Lung (tissue), 11 donors: ENCODE measurements at regions not wholly inside any gene's neighbourhood (a gene's known extent, or its start where the extent isn't known, plus 50 kb on each side); places are given as distances from the start of the nearest gene placed in this dataset.

Source experiments
- ATAC-seq: fragments of 200-7000 bp; cut with Tn5 transposase; one replicate; pipeline ENCODE4 v1.9.1; 2020; ENCODE audit warnings: moderate number of reproducible peaks; ENCODE audit not compliant: insufficient read depth, low FRiP score
- DNase-seq, 3 donors: peaks; one replicate each; pipeline ENCODE4 v3.0.0-alpha.2; 2013 to 2017
- H3K27ac ChIP-seq, 2 donors: one replicate each; pipeline ENCODE4 v1.5.1; 2013; ENCODE audit warnings: mild to moderate bottlenecking in 2 of 2, moderate library complexity in 2 of 2, control low read depth in 1 of 2, inconsistent platforms in 1 of 2, low read depth in 1 of 2, low read length in 1 of 2
- H3K27me3 ChIP-seq, 3 donors: one replicate each; pipeline ENCODE4 v1.5.1; 2013; ENCODE audit warnings: low read length in 2 of 3; ENCODE audit not compliant: control insufficient read depth in 3 of 3, insufficient read depth in 3 of 3
- H3K36me3 ChIP-seq, 4 donors: one replicate each; pipeline ENCODE4 v1.5.1; 2013; ENCODE audit warnings: low read length in 4 of 4, mild to moderate bottlenecking in 1 of 4, moderate library complexity in 1 of 4; ENCODE audit not compliant: control insufficient read depth in 4 of 4, insufficient read depth in 4 of 4
- H3K4me1 ChIP-seq, 5 donors: one replicate each; pipeline ENCODE4 v1.5.1; 2013; ENCODE audit warnings: low read length in 5 of 5, mild to moderate bottlenecking in 2 of 5, moderate library complexity in 1 of 5; ENCODE audit not compliant: control insufficient read depth in 5 of 5, insufficient read depth in 5 of 5
- H3K4me3 ChIP-seq: one replicate; pipeline ENCODE4 v1.5.1; 2013; ENCODE audit warnings: mild to moderate bottlenecking, control low read depth, moderate library complexity
- H3K9ac ChIP-seq, 2 donors: one replicate each; pipeline ENCODE4 v1.5.1; 2013; ENCODE audit warnings: low read length in 2 of 2, control low read depth in 1 of 2; ENCODE audit not compliant: insufficient read depth in 1 of 2
- H3K9me3 ChIP-seq, 4 donors: one replicate each; pipeline ENCODE4 v1.5.1; 2013; ENCODE audit warnings: low read length in 3 of 4, mild to moderate bottlenecking in 1 of 4, moderate library complexity in 1 of 4; ENCODE audit not compliant: control insufficient read depth in 4 of 4, insufficient read depth in 3 of 4
- CTCF ChIP-seq: IDR thresholded peaks from 2 replicates; pipeline ENCODE4 v1.5.1; 2012; ENCODE audit warnings: mild to moderate bottlenecking; ENCODE audit errors: control extremely low read depth, extremely low read depth
- WGBS, 2 donors: extraction: QIAGEN DNeasy Blood & Tissue Kit; methylation state at CpG; one replicate each; pipeline ENCODE4 v1.1.7; 2013; 5-methylcytosine and 5-hydroxymethylcytosine counted together
- donor health status: control.
- donor health status: control.
- donor health status: Bipolar disorder and iron deficiency.
- donor health status: healthy.
- donor health status: DM: yes; HTN: yes; CAD: no.

GRCh38 chr10:33434933-33435332 lies 100.5 kb upstream of the NRP1 start:
- Histone ChIP-seq H3K9ac (no peak overlapping the region), H3K4me3 (no peak overlapping the region), H3K4me1 (no peaks in the 10 kb centered on the region), H3K9me3 (no peaks in the 10 kb centered on the region), H3K27me3 (no peaks in the 10 kb centered on the region), H3K27ac (no peak overlapping the region), H3K36me3 (no peaks in the 10 kb centered on the region)
- DNase-seq (peak in 1 of 3 donors; percentile 24), ATAC-seq (no peak)
- WGBS, 2 donors: 46% methylated on average over 4 of the region's 4 CpGs
- TF ChIP-seq CTCF: no peak

GRCh38 chr10:33428682-33429081 lies 94.2 kb upstream of the NRP1 start:
- Histone ChIP-seq H3K9ac (no peak overlapping the region), H3K9me3 (no peaks in the 10 kb centered on the region), H3K27ac (no peak overlapping the region), H3K4me3 (no peak overlapping the region), H3K4me1 (peaks cover 0 to 3% (median 0%) of the 10 kb centered on the region in 5 donors), H3K36me3 (no peaks in the 10 kb centered on the region), H3K27me3 (no peaks in the 10 kb centered on the region)
- ATAC-seq (no peak), DNase-seq (no peak)
- TF ChIP-seq CTCF: no peak
- WGBS, 2 donors: 93 to 94% methylated on average over 4 of the region's 4 CpGs

DNA sequence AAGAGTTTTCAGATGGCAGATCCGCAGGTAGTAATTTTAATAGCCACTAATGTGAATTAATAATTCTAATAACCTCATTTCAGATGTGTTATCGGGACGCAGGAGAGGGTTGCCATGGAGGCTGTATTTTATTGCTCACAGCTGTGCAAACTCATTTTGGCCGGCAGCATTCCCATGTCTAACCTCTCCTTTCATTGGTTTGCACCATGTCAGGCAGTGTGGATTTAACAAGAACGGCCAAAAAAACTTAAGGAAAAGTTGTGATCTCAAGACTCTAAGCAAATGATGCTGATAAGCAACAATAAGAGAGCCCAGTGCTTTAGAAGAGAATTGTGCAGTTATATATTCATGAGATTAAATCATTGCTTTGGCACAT lies 88.7 kb upstream of the NRP1 start:
- ATAC-seq (no peak), DNase-seq (peak; percentile 72 to 88 (median 85))
- no peak for TF ChIP-seq CTCF
- Histone ChIP-seq H3K4me1 (peaks cover 0 to 5% (median 0%) of the 10 kb centered on the region in 5 donors), H3K36me3 (no peaks in the 10 kb centered on the region), H3K27me3 (no peaks in the 10 kb centered on the region), H3K9ac (no peak overlapping the region), H3K27ac (no peak overlapping the region), H3K4me3 (no peak overlapping the region), H3K9me3 (no peaks in the 10 kb centered on the region)
- 83 to 90% methylated on average over 5 of the region's 5 CpGs for WGBS, 2 donors

GRCh38 chr10:33422471-33423153 lies 88.1 kb upstream of the NRP1 start:
- H3K9me3 ChIP-seq: no peaks in the 10 kb centered on the region
- H3K4me3 ChIP-seq: no peak overlapping the region
- ATAC-seq (no peak), DNase-seq (no peak)
- no peak for TF ChIP-seq CTCF
- WGBS, 2 donors: 84 to 90% methylated on average over 10 of the region's 10 CpGs
- H3K4me1 ChIP-seq: peaks cover 0 to 5% (median 0%) of the 10 kb centered on the region in 5 donors
- H3K27ac ChIP-seq: no peak overlapping the region
- no peak overlapping the region for H3K9ac ChIP-seq
- no peaks in the 10 kb centered on the region for H3K36me3 ChIP-seq
- no peaks in the 10 kb centered on the region for H3K27me3 ChIP-seq
